Duodenal mucosa (tissue), 2 donors: ENCODE measurements at regions not wholly inside any gene's neighbourhood (a gene's known extent, or its start where the extent isn't known, plus 50 kb on each side); places are given as distances from the start of the nearest gene placed in this dataset.

Experiments used
- H3K27ac ChIP-seq: one replicate; pipeline ENCODE4 v1.7.0; 2013; ENCODE audit warnings: low read depth, low read length
- H3K27me3 ChIP-seq, 2 donors: one replicate each; pipeline ENCODE4 v1.7.0; 2013; ENCODE audit warnings: low read length in 2 of 2, control low read depth in 1 of 2; ENCODE audit not compliant: insufficient read depth in 2 of 2, control insufficient read depth in 1 of 2
- H3K36me3 ChIP-seq, 2 donors: one replicate each; pipeline ENCODE4 v1.7.0; 2013; ENCODE audit warnings: low read length in 2 of 2, control low read depth in 1 of 2; ENCODE audit not compliant: insufficient read depth in 2 of 2, control insufficient read depth in 1 of 2
- H3K4me1 ChIP-seq, 2 donors: one replicate each; pipeline ENCODE4 v1.7.0; 2013; ENCODE audit warnings: low read length in 2 of 2, control low read depth in 1 of 2; ENCODE audit not compliant: insufficient read depth in 2 of 2, control insufficient read depth in 1 of 2
- H3K4me3 ChIP-seq, 2 donors: one replicate each; pipeline ENCODE4 v1.7.0; 2013; ENCODE audit warnings: low read length in 2 of 2, low read depth in 1 of 2
- H3K9ac ChIP-seq, 2 donors: one replicate each; pipeline ENCODE4 v1.7.0; 2013; ENCODE audit warnings: low read length in 2 of 2, low read depth in 1 of 2
- H3K9me3 ChIP-seq, 2 donors: one replicate each; pipeline ENCODE4 v1.7.0; 2013; ENCODE audit warnings: low read length in 2 of 2, control low read depth in 1 of 2; ENCODE audit not compliant: control insufficient read depth in 1 of 2

DNA sequence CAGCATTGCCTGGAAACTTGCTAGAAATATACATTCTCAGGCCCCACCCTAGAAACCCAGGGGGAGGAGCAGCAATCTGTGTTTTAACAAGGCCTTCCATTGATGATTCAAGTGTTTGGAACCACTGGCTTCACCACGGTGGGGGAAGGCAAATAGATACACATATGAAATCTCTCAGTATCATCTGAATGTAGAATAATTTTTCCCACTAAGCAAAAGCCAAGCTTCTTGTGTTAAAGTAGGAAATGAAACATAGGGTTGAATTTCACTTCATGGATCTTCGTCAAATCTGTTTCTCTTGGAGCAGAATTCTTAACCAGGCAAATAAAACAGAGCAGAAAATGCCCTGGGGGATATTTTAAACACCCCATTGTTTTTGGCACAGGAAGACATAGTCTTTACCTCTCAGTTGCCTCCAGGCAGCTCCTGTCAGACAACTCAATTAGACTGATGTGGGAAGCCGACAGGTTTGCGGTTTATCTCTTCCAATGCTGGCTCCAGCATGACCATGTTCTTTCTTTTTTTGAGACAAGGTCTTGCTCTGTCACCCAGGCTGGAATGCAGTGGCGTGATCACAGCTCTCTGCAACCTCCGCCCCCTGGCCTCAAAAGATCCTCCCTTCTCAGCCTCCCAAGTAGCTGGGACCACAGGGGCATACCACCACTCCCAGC lies 213.0 kb downstream of the FOXO1 start:
- Histone ChIP-seq H3K9ac (no peak overlapping the region), H3K9me3 (peaks cover 0 to 2% of the 10 kb centered on the region in 2 donors), H3K4me3 (no peak overlapping the region), H3K4me1 (no peaks in the 10 kb centered on the region), H3K27ac (no peak overlapping the region), H3K27me3 (no peaks in the 10 kb centered on the region), H3K36me3 (no peaks in the 10 kb centered on the region)

DNA sequence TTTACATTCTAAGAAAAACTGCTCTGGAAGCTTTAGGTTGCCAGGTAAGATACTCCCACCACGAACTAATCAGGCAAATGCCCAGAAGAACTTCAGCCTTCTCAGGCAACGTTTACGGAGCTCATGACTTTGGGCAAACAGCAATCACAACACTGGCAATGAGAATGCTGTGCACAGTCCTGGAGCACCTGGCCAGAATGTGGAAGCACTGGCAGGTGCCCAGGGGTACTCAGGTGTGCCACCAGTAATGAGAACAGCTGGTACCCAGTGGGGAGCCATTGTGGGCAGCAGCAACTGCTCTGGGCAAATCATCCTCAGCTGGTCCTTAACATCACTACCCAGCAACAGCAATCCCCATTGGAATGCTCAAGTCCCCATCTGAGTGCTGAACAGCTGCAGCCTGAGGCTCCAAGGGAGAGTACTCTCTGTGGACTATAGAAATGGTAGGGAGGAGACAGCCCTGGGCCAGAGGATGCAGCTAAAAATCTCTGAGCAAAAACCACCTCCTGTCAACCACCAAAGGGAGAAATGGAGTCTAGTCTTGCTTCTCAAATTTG lies 210.0 kb downstream of the FOXO1 start:
- H3K27me3 ChIP-seq, result no peaks in the 10 kb centered on the region
- H3K4me1 ChIP-seq, result no peaks in the 10 kb centered on the region
- no peak overlapping the region for H3K9ac ChIP-seq
- H3K9me3 ChIP-seq, result no peaks in the 10 kb centered on the region
- no peak overlapping the region for H3K27ac ChIP-seq
- no peak overlapping the region for H3K4me3 ChIP-seq
- H3K36me3 ChIP-seq, result no peaks in the 10 kb centered on the region

DNA sequence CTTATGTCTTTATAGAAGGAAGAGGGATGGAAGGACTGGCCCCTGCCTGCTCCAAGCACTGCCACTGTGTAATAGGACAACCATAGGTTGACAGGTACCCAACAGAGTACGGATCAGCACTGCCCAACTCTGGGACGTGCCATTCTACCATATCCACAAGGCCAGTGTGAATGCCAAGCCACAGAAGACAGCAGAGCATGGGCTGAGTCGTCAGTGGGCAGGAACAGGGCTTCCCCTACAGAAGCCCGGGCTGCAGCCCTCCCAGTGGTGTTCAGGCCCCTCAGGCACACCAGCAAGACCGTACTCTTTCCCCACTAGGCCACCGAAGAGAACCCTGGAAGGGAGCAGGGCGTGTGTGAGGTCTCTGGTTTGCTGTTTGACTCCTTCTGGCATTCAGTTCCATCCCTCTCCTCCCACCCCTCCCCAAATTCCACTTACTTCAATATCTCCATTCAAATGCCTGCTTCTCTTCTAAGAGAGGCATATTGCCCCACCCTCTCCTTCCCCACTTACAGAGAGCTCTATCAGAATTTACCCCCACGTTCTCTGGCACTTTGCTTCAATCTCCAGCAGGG lies 209.4 kb downstream of the FOXO1 start:
- no peak overlapping the region for H3K4me3 ChIP-seq
- no peaks in the 10 kb centered on the region for H3K9me3 ChIP-seq
- no peaks in the 10 kb centered on the region for H3K36me3 ChIP-seq
- H3K27me3 ChIP-seq, result no peaks in the 10 kb centered on the region
- no peak overlapping the region for H3K9ac ChIP-seq
- no peaks in the 10 kb centered on the region for H3K4me1 ChIP-seq
- H3K27ac ChIP-seq, result no peak overlapping the region

DNA sequence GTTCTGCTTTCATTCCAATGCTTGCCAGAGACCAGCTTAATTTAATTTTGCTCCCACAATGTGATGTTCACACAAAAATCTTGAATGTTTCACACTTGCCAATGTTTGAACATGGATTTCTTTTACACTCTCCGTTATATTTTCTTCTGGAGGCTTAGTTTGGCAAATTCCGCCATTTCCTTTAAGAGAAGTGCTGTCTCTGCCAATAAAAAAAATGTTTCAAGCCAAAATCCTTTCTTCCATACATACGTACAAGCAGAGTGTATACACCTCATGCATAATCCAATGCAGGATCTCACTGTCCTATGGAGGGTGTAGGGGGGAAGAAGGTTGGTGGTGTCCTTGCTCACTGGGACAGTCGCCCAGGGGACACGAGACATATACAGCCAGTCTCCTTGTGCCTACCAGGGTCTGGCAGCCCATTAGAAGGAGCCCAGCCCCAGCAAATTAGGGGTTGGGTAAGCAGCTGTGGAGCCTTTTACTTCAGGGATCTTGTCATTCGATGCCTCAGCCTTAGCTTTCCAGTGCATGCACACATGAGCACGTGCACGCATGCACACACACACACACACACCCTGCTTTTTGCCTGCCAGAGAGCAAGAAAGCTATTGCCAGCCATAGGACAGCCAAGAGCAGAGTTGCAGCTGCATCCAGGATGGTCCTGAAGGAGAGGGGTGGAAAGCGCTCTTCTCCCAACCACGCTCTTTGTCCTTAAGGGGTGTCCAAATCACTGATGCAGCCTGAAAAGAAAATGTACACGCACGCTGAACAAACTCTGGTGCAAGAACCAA lies 208.3 kb downstream of the FOXO1 start:
- H3K4me1 ChIP-seq, result no peaks in the 10 kb centered on the region
- no peaks in the 10 kb centered on the region for H3K27me3 ChIP-seq
- H3K27ac ChIP-seq, result no peak overlapping the region
- H3K4me3 ChIP-seq, result no peak overlapping the region
- H3K36me3 ChIP-seq, result no peaks in the 10 kb centered on the region
- H3K9ac ChIP-seq, result no peak overlapping the region
- no peaks in the 10 kb centered on the region for H3K9me3 ChIP-seq

DNA sequence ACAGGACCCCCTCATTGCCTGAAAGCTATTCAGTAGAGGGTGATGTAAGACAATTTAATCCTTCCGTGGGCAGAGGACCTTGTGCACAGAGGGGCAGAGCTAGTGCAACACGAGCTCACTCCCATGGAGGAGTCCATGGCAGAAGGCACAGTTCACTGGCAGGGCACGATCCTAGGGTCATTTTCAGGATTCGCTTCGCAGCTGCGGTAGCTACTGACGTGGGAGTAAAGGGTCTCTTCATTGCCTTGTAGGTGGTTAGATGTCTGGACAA lies 207.8 kb downstream of the FOXO1 start:
- no peaks in the 10 kb centered on the region for H3K4me1 ChIP-seq
- no peak overlapping the region for H3K27ac ChIP-seq
- H3K9ac ChIP-seq, result no peak overlapping the region
- no peaks in the 10 kb centered on the region for H3K36me3 ChIP-seq
- H3K27me3 ChIP-seq, result no peaks in the 10 kb centered on the region
- H3K9me3 ChIP-seq, result no peaks in the 10 kb centered on the region
- no peak overlapping the region for H3K4me3 ChIP-seq

- no peaks in the 10 kb centered on the region for H3K36me3 ChIP-seq
- no peaks in the 10 kb centered on the region for H3K27me3 ChIP-seq
- H3K27ac ChIP-seq, result no peak overlapping the region
- H3K9ac ChIP-seq, result no peak overlapping the region
- no peaks in the 10 kb centered on the region for H3K4me1 ChIP-seq
- no peaks in the 10 kb centered on the region for H3K9me3 ChIP-seq
- H3K4me3 ChIP-seq, result no peak overlapping the region
These were observed 206.3 kb downstream of the FOXO1 start for GRCh38 chr13:40460116-40460515.

GRCh38 chr13:40464337-40465014 lies 202.0 kb downstream of the FOXO1 start:
- Histone ChIP-seq H3K27me3 (no peaks in the 10 kb centered on the region), H3K27ac (no peak overlapping the region), H3K4me3 (no peak overlapping the region), H3K9me3 (no peaks in the 10 kb centered on the region), H3K9ac (no peak overlapping the region), H3K4me1 (no peaks in the 10 kb centered on the region), H3K36me3 (no peaks in the 10 kb centered on the region)

DNA sequence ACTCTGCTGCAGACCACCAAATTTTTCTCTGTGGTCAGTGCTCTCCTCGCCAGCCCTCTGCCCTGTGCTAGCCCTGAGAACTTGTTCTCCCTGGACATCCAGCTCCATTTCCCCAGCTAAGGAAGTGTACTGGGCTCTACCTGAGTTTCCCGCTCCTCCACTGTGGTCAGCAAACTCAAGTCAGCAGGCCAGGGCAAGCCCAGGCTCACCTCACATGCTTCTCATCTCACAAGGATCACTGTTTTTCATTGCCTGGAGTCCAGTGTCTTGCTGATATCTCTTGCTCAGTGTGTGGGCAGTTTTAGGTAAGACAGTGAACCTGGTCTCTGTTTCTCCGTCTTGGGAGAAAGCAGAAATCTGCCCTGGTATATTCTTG lies 201.4 kb downstream of the FOXO1 start:
- no peak overlapping the region for H3K9ac ChIP-seq
- H3K4me3 ChIP-seq, result no peak overlapping the region
- H3K9me3 ChIP-seq, result no peaks in the 10 kb centered on the region

DNA sequence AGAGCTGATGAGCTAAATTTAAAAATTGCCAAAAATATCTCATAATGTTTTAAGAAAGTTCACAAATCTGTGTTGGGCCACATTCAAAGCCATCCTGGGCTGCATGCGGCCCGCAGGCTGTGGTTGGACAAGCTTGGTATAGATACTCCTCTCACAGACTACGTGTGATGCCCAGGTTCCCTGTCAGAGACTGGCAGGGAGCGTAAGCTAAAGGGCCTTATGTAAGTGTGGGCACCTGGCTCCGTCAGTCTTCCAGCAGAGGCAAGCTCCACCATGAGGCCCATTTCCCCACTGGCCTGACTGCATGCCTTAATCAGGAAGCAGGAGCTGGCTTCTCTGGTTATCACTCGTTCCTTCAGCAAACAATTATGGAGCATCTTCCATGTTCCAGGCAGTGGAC lies 200.2 kb downstream of the FOXO1 start:
- H3K4me3 ChIP-seq, result no peak overlapping the region
- no peaks in the 10 kb centered on the region for H3K27me3 ChIP-seq
- H3K9me3 ChIP-seq, result no peaks in the 10 kb centered on the region

More for the DNA sequence above, 201.4 kb downstream of the FOXO1 start:
- H3K27ac ChIP-seq, result no peak overlapping the region
- no peaks in the 10 kb centered on the region for H3K4me1 ChIP-seq
- no peaks in the 10 kb centered on the region for H3K36me3 ChIP-seq
- H3K27me3 ChIP-seq, result no peaks in the 10 kb centered on the region

GRCh38 chr13:40468227-40468838 lies 198.1 kb downstream of the FOXO1 start:
- Histone ChIP-seq H3K27me3 (no peaks in the 10 kb centered on the region), H3K4me1 (no peaks in the 10 kb centered on the region), H3K9me3 (no peaks in the 10 kb centered on the region)

More for the DNA sequence above, 200.2 kb downstream of the FOXO1 start:
- Histone ChIP-seq H3K4me1 (no peaks in the 10 kb centered on the region), H3K27ac (no peak overlapping the region), H3K36me3 (no peaks in the 10 kb centered on the region), H3K9ac (no peak overlapping the region)

More at GRCh38 chr13:40468227-40468838, 198.1 kb downstream of the FOXO1 start:
- Histone ChIP-seq H3K9ac (no peak overlapping the region), H3K36me3 (no peaks in the 10 kb centered on the region), H3K27ac (no peak overlapping the region), H3K4me3 (no peak overlapping the region)
